ENCODE measurements at regions not wholly inside any gene's neighbourhood (a gene's known extent, or its start where the extent isn't known, plus 50 kb on each side); places are given as distances from the start of the nearest gene placed in this dataset.

DNA sequence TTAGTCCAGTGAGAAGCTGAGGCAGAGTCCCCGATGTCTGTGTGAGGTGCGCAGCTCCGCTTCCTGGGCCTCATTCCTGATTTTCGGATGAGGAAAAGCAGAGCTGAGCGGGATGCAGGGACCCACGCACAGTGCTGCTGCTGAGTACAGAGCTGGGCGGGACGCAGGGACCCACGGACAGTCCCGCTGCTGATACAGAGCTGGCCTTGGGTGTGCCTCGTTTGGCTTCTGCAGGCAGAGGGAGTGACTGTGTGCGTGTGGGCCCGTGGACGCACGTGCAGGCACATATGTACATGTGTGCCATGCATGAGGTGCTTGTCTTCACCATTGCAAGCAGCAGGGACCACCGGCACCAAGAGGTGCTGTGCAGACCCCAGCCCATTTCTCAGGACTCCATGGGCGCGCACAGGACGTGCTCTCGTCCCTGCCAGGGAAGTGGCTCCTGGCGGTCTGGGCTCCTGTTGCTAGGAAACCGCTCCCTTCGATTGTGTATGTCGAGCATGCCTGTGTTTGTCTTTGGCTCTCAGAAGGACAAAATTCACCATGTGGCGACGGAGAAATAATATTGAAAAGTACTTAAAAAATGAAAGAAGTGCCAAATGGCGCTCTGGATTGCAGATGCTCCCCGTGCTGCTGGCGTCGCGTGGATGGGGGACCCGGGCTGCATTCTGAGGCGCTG is 303.8 kb upstream of the MKI67 start:
- no peak for DNase-seq

DNA sequence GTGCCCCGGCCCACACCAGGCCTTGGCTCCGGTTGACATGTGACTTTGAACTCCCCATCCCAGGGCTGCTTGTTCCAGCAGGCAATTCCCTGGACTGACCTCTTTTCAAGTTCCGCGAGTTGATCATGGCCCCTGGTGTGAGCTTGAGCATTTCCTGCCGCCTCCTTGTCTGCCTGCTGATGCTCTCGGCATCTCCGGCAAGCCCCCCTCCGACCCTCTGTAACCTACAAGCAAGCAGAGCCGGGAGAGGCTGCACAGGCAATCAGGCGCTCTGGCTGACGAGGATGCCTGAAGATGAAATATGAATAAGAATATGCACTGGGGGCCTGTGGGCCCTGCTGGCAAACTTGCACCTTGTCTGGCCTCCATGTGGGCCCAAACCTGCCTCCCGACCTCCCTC is 304.9 kb upstream of the MKI67 start:
- DNase-seq, result no peak

DNA sequence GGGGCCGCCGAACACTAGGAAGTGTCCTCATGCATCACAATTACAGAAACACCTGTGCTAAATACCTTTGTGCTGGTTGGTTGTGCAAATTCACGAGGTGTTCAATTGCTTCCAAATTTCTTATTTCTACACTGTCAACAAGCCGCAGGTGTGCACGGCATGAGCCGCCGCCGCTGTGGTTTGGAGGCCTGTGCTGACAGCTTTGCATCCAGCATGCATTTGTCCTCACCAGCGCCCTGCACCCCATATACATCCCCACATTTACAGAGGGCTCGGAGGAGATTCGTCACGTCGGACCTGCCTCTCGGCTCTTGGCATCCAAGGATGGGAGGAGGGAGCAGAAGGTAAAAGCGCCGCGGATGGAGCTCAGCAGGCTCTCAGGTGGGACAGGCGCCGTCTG is 305.3 kb upstream of the MKI67 start:
- no peak for DNase-seq

DNA sequence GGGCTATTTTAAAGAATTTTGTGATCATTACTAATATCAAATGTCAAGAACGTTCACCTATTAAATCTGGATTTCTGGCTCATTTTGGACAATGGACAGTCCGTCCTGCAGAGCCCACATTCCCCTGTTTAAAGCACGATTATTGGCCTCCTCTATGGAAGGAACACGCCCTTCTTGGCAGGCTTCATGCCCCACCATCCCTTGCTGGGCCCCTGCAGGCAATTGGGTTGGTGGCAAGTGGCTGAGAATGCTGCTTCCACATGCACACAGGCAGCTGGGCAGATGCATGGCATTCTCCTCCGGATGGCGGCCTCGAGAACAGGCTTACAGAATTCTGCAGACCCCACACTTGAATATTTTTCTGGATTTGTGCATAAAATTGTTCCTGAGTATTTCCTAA is 305.8 kb upstream of the MKI67 start:
- no peak for DNase-seq

DNA sequence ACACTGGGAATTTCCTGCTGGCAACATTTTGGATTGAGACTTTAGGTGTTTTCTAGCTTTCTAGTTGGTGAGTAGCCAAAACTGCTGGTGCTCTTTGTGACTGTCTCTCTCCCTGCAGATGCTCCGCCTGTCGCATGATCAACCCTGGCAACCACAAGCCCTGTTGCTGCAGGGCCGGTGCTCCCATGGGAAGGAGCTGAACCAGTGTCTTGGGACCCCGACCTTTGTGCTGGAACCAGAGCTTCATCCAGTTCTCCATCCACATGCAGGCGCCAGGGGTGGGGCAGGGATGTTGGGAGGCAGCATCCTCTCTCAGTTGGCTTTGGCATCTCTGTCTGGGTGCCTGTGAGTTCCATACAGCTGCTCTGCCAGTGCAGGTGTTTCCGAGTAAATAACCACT is 306.2 kb upstream of the MKI67 start:
- no peak for DNase-seq

DNA sequence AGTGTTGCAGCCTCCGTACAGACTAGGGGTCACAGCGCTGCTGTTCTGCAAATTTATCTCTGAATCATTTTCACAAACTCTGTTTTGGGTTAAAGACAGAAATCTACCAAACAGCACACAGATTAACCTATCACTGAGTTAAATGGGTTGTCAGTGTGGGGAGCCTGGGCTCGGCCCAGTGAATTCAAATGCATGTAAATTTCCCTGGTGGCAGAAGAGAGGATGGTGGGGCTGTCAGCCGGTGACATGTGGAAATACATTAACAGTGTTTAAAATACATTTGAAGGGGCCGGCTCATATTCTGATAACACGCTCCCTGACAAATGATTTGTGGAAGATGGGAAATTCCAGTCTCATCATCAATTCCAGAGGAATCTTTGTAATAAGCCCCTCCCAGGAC is 309.6 kb upstream of the MKI67 start:
- DNase-seq, result no peak

DNA sequence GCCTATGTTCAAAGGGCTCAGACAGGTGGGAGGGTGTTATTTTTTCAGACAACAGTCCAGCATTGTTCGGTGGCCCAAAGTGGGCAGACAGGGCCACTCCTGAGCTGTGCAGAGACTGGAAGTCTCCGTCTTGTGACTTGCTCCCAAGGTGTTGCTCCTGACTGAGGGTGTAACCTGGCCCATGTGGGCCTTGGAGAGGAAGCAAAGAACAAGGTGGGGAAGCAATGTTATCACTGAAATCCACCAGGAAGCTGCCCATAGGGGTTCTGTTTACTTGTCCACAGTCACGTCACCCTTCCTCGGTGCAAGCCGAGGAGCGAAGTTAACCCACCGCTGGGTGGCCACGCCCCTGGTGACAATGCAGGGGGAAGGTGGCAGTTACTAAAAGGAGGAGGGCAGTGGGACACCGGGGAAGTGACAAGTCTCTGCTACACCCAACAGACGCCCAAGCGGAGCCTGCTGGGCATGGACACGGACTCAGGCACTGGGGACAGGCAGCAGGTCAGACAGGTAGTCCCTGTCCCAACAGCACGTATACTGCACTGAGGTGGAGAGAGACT is 311.6 kb upstream of the MKI67 start:
- DNase-seq, result no peak

DNA sequence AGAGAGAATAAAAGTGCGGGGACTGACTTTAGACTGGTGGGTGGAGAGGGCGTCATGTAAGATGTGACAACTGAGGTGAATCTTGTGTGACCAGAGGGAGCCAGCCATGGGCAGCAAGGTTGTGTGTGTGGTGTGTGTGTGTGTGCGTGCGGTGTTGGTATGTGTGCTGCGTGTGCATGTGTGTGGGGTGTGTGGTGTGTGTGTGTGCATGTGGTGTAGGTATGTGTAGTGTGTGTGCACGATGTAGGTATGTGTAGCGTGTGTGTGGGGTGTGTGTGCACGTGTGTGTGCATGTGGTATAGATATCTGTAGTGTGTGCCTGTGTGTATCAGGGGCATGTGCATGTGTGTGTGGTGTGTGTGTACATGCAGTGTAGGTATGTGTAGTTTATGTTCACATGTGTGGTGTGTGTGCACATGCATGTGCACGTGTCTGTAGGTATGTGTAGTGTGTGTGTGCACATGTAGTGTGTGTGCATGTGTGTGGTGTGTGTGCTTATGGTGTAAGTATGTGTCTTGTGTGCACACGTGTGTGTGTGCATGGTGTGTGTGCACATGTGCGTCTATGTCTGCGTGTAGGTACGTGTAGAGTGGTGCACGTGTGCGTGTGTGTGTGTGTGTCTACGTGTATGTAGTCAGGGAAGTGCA is 312.3 kb upstream of the MKI67 start:
- DNase-seq, result no peak

DNA sequence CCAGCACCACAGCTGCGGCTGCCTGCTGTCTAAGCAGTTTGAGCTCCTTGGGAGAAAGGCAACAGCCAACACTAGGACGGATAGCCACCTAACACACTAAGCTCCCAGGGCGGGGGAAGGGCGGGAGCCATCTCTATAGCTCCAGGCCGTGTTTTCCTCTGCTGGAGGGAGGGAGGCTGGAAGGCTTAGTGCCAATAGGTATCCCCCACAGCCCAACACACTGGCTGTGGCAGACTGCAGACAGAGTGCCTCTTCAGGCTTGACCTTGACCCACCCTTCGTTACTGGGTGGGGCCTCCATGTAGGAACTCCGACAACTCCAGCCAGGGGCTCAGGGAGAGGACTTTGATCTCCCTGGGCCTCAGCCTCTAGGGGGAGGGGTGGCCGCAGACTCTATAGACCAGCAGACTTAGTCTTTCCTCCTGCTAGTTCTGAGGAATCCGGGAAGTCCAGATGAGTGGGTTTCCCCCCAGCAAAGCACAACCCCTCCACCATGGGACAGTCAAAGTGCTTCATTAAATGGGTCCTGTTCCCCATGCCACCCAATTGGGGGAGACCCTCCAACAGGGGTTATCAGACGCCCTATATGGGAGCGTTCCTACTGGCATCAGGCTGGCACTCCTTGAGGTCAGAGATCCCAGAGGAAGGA is 314.4 kb upstream of the MKI67 start:
- no peak for DNase-seq

DNA sequence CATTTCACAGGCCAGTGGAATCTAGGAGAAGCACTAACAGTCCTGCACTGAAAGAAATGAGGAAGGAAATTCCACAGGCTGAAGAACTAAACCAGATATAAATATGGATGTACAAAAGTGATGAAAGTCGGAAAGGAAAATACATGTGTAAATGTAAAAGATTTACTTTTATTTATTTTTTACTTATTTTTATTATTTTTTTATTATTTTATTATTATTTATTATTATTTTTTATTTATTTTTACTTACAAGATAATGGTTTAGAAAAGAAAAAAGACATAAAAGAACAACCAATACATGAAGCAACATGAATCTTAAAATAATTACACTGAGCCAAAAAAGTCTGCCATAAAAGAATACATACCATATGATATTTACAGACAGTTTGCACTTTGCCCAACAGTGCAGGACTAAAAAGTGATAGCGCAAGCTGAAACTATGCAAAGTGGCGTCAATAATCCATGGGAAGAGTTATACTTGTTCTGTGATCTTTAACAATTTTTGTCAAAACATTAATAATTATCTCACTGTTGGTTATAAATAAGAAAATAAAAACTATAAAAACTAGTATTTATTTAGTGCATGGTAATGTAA is 317.8 kb upstream of the MKI67 start:
- DNase-seq, result no peak

DNA sequence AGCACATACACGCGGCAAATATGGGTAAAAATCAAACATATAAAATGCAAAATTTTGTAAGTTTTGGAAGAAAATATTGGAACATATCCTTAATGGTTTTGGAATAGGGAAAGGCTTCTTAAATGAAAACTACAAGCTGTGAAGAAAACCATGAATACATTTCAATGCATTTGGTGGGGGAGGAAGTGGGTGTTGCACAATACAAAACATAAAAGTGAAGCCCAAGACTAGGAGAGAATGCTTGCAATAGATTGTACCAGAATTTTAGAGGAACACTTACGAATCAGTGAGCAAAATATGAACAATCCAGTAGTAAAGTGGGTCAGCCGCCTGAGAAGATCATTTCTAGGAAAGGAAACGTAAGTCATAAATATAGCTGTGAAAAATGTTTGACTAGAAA is 322.6 kb upstream of the MKI67 start:
- no peak for DNase-seq

DNA sequence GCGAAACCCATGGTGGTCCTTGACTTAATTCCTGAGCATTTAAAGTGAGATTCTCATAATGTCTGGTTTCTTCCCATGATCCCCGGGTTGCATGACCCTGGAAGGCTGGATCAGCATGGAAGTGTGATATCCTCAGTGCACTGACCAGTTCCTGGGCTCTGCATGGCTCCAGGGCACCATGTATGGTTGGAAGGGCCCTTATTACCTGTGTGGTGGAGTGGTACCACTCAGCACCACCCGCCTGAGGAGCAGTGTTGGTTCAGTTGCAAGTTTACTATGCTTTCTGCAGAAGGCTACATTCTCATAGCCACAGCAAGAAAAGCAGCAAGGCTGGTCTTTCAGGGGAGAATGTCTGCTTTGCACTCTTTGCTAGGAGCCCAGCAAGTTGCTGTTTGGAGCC is 325.7 kb upstream of the MKI67 start:
- no peak for DNase-seq

DNA sequence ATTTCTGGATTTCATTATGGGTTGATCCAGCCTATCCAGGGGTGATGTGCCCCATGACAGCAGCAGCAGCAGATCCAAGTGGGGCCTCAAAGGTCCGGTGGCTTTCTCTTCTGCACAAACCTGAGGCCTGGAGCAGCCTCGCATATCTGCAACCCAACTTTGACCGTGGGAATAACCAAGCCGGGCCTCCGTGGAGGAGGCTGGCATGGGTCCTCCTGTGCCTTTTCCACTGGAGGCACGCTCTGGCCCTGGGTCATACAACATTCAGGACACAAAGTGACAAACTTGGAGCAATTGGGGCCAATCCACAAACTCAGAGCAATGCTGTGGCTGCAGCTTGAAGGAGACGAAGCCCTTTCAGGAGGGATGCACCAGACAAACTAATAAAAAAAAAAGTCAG is 330.0 kb upstream of the MKI67 start:
- no peak for DNase-seq

DNA sequence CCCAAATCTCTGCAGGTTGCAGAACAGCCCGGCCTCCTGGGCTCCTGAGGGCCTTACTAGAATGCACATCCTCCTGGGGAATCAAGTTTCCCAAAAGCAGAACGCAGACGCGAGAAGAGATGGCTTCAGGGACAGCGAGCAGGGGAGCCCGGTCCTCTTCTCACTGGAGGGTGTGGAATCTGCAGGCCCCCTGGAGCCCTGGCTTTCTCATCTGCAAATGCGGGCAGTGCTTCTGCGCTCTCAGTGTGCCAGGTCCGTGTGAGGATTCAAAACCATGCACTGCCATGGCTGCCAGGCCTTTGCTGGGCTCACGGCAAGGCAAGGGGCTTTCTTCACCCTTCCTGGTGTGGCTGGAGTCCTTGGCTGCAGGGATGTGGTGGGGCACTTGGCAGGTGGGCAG is 330.9 kb upstream of the MKI67 start:
- DNase-seq, result no peak

DNA sequence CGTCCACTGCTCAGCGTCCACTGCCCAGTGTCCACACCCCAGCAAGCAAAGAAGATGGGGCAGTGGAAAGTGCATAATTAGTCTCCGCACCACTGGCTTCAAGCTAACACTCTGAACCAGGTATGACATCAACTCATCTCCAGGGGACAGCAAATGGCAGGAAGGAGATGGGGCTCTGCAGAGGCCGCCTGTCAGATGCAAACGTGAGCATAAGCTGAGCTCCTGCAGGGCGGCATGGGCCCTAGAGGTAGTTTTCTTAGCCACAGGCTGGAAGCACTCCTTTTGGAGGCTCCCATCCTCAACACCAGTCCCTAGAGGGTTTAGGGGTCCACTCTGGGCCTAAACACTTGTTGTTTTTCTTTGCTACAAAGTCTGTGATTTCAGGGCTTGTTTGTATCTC is 335.8 kb upstream of the MKI67 start:
- DNase-seq, result no peak

DNA sequence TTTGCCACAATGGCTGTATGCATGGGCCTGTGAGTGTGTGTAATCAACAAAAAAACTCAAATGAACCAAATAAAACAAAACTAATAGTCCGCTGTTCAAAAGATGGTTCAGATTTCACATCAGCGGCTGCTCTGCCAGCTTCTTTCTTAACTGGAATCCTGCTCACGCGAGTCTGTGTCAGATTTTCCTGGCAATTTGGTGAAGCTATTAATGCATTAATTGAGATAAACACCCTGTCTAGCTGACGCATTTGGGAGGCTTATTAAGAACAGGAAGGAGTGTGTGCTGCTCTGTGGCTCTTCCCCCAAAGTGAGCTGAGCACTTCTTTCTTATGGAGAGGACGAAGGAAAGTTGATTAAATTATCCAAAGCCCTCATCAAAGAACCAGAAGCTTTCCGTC is 336.6 kb upstream of the MKI67 start:
- no peak for DNase-seq

DNA sequence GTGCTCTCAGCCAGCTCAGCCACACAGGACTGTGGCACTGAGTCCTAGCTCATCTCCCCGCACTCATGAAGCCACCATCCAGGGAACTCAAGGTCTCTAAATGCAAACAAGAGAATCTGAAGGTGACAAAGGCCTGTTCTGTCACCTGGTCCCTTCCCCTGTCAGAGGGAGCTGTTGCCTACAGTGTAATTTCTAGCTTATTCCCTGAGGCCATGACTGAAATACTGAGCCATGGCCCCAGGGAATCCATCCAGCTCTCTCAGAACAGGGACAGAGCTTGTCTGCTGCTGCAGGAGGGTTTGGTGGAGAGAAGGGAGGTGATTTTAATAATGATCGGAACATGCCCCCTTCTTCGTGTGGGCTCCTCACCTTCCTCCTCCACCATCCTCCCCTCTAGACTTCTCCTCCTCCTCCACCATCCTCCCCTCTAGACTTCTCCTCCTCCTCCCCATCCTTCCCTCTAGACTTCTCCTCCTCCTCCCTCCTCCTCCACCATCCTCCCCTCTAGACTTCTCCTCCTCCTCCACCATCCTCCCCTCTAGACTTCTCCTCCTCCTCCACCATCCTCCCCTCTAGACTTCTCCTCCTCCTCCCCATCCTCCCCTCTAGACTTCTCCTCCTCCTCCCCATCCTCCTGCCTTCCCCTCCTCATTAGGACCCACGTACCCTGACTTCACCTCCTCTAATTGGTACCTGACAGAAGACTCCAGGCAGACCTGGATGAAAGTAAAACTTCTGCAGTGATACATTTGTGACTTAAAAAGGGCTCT is 338.0 kb upstream of the MKI67 start:
- DNase-seq, result no peak

DNA sequence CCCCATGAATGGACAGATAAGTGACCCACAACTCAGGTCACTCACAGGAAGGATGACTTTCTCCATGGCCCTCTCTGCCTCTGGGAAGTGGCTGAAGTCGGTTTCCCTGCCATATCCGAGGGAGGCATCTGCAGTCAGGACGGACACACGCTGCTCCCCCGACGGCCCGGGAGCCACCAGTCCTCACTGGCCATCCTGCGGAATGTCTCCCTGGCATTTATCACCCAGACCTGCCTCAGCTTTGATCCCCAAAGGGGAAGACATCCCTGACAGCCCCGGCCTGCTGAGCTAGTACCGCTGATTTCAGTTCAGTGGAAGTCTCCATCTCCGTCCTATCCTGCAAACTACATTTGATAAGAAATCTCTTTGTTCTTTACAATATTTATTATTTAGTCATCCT is 339.5 kb upstream of the MKI67 start:
- no peak for DNase-seq

DNA sequence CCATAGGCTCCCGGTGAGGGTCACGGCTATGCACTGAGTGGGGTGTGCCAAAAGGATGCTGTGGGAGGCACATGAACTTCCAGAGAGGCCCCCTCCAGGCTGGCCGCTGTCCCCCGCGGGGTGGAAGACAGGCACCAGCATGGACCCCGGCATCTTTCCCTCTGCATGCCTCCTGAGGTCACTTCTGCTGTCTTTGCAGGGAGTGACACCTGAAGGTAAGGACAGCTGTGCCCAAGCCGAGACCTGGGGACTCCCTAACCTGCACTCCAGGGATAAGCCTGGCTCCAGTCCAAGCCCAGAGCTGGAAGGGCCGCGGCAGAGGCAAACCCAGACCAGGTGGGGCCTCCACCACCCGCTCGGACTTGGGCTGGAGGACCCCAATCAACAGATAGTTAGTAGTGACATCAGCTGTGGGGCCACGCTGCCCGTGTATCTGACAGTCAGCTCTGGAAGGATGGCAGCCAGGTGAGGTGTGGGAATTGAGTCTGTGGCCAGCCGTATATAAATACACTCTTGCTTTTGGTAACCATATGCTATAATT is 340.7 kb upstream of the MKI67 start:
- DNase-seq, result no peak

DNA sequence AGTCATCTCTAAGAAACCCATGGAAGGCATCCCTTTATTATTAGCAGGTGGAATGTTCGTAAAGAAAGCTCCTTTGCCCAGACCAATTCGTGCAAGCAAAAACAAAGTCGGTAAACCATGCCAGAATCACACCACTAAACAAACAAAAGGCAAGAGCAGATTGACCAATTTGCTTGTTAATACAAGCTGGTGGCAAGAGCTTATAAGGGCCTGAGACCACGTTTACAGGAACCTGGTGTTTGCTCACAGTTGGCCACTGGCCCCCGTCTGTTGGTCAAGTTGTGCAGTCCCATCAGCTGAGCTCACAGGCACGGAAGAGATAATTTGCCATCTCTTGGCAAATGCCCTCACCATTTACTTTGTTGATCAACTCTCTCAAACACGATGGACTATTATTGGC is 342.2 kb upstream of the MKI67 start:
- no peak for DNase-seq

DNA sequence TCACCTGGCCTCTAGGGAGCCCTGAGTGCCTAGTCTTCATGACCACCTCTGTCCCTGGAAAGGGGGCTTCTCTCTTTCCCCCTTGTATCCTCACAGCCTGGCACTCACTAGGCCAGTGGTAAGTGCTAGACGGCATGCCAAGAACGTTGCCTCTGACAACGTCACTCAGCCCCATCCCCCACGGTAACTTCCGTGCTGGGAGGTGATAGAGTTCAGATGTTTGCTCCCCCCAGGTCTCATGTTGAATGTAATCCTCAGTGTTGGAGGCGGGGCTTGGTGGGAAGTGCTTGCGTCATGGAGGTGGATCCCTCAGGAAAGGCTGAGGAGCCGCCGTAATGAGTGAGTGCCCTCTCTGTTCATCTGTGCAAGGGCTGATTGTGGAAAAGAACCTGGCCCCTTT is 343.3 kb upstream of the MKI67 start:
- DNase-seq, result no peak

DNA sequence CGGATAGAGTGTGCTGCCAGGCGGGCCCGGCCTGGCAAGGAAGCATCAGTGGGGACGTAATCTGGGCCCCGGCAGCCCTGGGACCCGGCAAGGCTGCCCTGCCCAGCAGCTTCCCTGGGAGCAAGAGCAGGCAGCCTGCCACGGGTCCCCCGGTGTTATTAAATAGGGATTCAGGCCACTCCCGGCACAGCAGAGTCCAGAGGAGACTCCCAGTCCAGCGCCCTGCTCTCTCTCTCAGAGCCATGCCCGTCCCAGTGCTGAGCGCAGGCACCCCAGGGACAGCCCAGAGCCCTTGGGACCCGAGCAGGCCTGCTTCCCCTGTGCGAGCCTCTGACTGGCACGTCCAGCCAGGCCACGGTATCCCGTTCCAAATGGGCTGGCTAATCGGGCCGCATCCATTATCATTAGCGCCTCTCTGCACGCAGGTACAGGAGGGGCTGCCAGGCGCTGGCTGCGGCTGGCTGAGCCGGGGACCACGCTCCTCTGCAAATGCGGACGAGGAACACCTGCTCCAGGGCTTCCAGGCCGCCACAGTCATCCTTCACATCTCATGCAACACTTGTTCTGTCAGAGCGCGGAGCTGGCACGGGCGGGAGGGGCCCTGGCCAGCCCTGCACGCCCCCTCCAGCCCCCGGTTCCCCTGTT is 344.2 kb upstream of the MKI67 start:
- DNase-seq, result no peak
